Prostate gland (tissue), 2 donors: ENCODE measurements at regions not wholly inside any gene's neighbourhood (a gene's known extent, or its start where the extent isn't known, plus 50 kb on each side); places are given as distances from the start of the nearest gene placed in this dataset.

Experiments
- CTCF ChIP-seq, 4 experiments: fragments of 200-600 bp in 2 of 4; fragments of 450-650 bp in 2 of 4; sonication (generic) in 2 of 4; IDR thresholded peaks; 1 replicate in 3 of 4; 2 replicates in 1 of 4; pipeline ENCODE4 v1.5.1; 2016 to 2019; ENCODE audit warnings: antibody characterized with exemption in 4 of 4, mild to moderate bottlenecking in 2 of 4, moderate library complexity in 2 of 4
- POLR2A ChIP-seq: fragments of 450-650 bp; IDR thresholded peaks from one replicate; pipeline ENCODE4 v1.6.1; 2016; ENCODE audit warnings: antibody characterized with exemption, mild to moderate bottlenecking
- POLR2AphosphoS5 ChIP-seq: sonication (generic); formaldehyde crosslinking; IDR thresholded peaks from one replicate; pipeline ENCODE4 v1.6.1; 2017; ENCODE audit warnings: antibody characterized with exemption

- TF ChIP-seq POLR2AphosphoS5 (no peak), CTCF (IDR thresholded peaks at IDR 0.05) (no peak), POLR2A (no peak)
Measured at GRCh38 chr3:104740874-104741379, 625.8 kb upstream of the ALCAM start.
